HFFc6 (cell line): ENCODE measurements at regions not wholly inside any gene's neighbourhood (a gene's known extent, or its start where the extent isn't known, plus 50 kb on each side); places are given as distances from the start of the nearest gene placed in this dataset.

Source experiments
- DNase-seq: peaks from one replicate; pipeline ENCODE4 v3.0.0-alpha.2; 2018
- H3K27ac Mint-ChIP-seq: 2 replicates; pipeline ENCODE4 v1.8.0; 2020; ENCODE audit warnings: mild to moderate bottlenecking, mixed read lengths
- H3K27me3 Mint-ChIP-seq: 2 replicates; pipeline ENCODE4 v1.8.0; 2021; ENCODE audit warnings: mild to moderate bottlenecking, moderate library complexity, mixed read lengths; ENCODE audit not compliant: insufficient read depth
- H3K36me3 Mint-ChIP-seq: 2 replicates; pipeline ENCODE4 v1.8.0; 2021; ENCODE audit warnings: low read depth, mixed read lengths
- H3K4me1 Mint-ChIP-seq: 2 replicates; pipeline ENCODE4 v1.8.0; 2020; ENCODE audit warnings: low read depth, mixed read lengths
- H3K4me3 Mint-ChIP-seq: 2 replicates; pipeline ENCODE4 v1.8.0; 2020; ENCODE audit warnings: mild to moderate bottlenecking, moderate library complexity, mixed read lengths
- H3K9me3 Mint-ChIP-seq: 2 replicates; pipeline ENCODE4 v1.8.0; 2020; ENCODE audit warnings: mild to moderate bottlenecking, mixed read lengths
- CTCF ChIP-seq: fragments of 200-600 bp; sonication (generic); IDR thresholded peaks from 2 replicates; pipeline ENCODE4 v1.5.0; 2021; ENCODE audit warnings: antibody characterized with exemption, mild to moderate bottlenecking

- no peak overlapping the region for H3K4me3 Mint-ChIP-seq
- no peak for TF ChIP-seq CTCF
- H3K36me3 Mint-ChIP-seq: no peaks in the 10 kb centered on the region
- no peaks in the 10 kb centered on the region for H3K4me1 Mint-ChIP-seq
- H3K27me3 Mint-ChIP-seq: no peaks in the 10 kb centered on the region
- no peak for DNase-seq
- no peak overlapping the region for H3K27ac Mint-ChIP-seq
- no peaks in the 10 kb centered on the region for H3K9me3 Mint-ChIP-seq
Measured at GRCh38 chr12:60010486-60010885, 414.7 kb downstream of the SLC16A7 start.

- H3K27me3 Mint-ChIP-seq: no peaks in the 10 kb centered on the region
- DNase-seq: no peak
- H3K9me3 Mint-ChIP-seq: no peaks in the 10 kb centered on the region; the same call in 1 of the 2 replicates
Measured at GRCh38 chr12:60012659-60013058, 416.8 kb downstream of the SLC16A7 start.

GRCh38 chr12:60014436-60014835 is 418.6 kb downstream of the SLC16A7 start:
- Mint-ChIP-seq H3K9me3 (peaks cover 4% of the 10 kb centered on the region; the same call in 1 of the 2 replicates), H3K36me3 (no peaks in the 10 kb centered on the region), H3K27ac (no peak overlapping the region), H3K4me1 (no peaks in the 10 kb centered on the region), H3K27me3 (no peaks in the 10 kb centered on the region), H3K4me3 (no peak overlapping the region)
- no peak for DNase-seq
- TF ChIP-seq CTCF: no peak

More at GRCh38 chr12:60012659-60013058, 416.8 kb downstream of the SLC16A7 start:
- Mint-ChIP-seq H3K36me3 (no peaks in the 10 kb centered on the region), H3K27ac (no peak overlapping the region), H3K4me1 (no peaks in the 10 kb centered on the region), H3K4me3 (no peak overlapping the region)
- no peak for TF ChIP-seq CTCF

GRCh38 chr12:60020068-60020467 is 424.2 kb downstream of the SLC16A7 start:
- H3K27me3 Mint-ChIP-seq: no peaks in the 10 kb centered on the region
- H3K4me1 Mint-ChIP-seq: no peaks in the 10 kb centered on the region
- H3K27ac Mint-ChIP-seq: no peak overlapping the region
- H3K4me3 Mint-ChIP-seq: no peak overlapping the region
- no peaks in the 10 kb centered on the region for H3K36me3 Mint-ChIP-seq
- no peak for TF ChIP-seq CTCF
- DNase-seq: no peak
- peaks cover 4% of the 10 kb centered on the region; the same call in 1 of the 2 replicates for H3K9me3 Mint-ChIP-seq

GRCh38 chr12:60021235-60021634 is 425.4 kb downstream of the SLC16A7 start:
- Mint-ChIP-seq H3K36me3 (no peaks in the 10 kb centered on the region), H3K4me3 (no peak overlapping the region), H3K27ac (no peak overlapping the region), H3K27me3 (no peaks in the 10 kb centered on the region), H3K4me1 (no peaks in the 10 kb centered on the region), H3K9me3 (peaks cover 4% of the 10 kb centered on the region; the same call in 1 of the 2 replicates)
- no peak for DNase-seq
- TF ChIP-seq CTCF: no peak

- no peak for TF ChIP-seq CTCF
- Mint-ChIP-seq H3K36me3 (no peaks in the 10 kb centered on the region), H3K27me3 (no peaks in the 10 kb centered on the region), H3K9me3 (no peaks in the 10 kb centered on the region), H3K4me3 (no peak overlapping the region), H3K4me1 (no peaks in the 10 kb centered on the region; the same call in 1 of the 2 replicates), H3K27ac (no peak overlapping the region)
- no peak for DNase-seq
Measured at GRCh38 chr12:60027266-60027665, 431.4 kb downstream of the SLC16A7 start.
